ENCODE measurements at regions not wholly inside any gene's neighbourhood (a gene's known extent, or its start where the extent isn't known, plus 50 kb on each side); places are given as distances from the start of the nearest gene placed in this dataset.

DNA sequence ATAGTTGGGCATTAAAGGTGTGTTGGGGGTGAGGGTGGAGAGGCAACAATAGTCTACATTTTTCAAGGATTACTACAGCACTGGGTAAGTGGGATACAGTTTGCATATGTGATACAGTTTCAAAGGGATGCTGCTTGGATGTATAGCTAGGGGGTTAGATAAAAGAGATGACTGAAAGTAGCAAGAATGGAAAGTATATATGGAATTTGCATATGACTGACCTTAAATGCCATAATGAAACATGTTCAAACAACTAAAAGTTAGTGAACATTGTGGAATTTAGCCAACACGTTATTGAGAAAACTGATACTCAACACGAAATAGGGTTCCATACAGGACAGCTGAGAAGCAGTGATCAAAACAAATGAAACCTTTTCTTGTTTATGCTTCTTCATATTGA lies 124.8 kb upstream of the CHRM3 start:
- Histone ChIP-seq H3K36me3 (no peaks in the 10 kb centered on the region), H3K4me3 (no peak overlapping the region), H3K27ac (no peak overlapping the region), H3K27me3 (no peaks in the 10 kb centered on the region), H3K4me1 (no peaks in the 10 kb centered on the region), H3K9me3 (no peaks in the 10 kb centered on the region)
- intact Hi-C loops (cut with DNase I): loop anchor here (5.0 kb wide), 1 partner anchor 1521 kb away; no protein-coding TSS in a partner anchor
- DNase-seq (ENCODE audit: extremely low spot score in 2 of 2): no peak
- TF ChIP-seq POLR2A (IDR thresholded peaks at IDR 0.05): no peak
- no peak for TF ChIP-seq POLR2AphosphoS5 (IDR thresholded peaks at IDR 0.05; ENCODE audit: insufficient read depth in 1 of 2, low read depth in 1 of 2)
- no peak for TF ChIP-seq CTCF (IDR thresholded peaks at IDR 0.05)

- TF ChIP-seq POLR2AphosphoS5 (IDR thresholded peaks at IDR 0.05; ENCODE audit: insufficient read depth in 1 of 2, low read depth in 1 of 2): no peak
- TF ChIP-seq POLR2A (IDR thresholded peaks at IDR 0.05): no peak
- TF ChIP-seq CTCF (IDR thresholded peaks at IDR 0.05): no peak
- Histone ChIP-seq H3K36me3 (no peaks in the 10 kb centered on the region), H3K4me3 (no peak overlapping the region), H3K4me1 (no peaks in the 10 kb centered on the region), H3K27me3 (no peaks in the 10 kb centered on the region), H3K9me3 (no peaks in the 10 kb centered on the region), H3K27ac (no peak overlapping the region)
- intact Hi-C loops (cut with DNase I): loop anchor here (5.0 kb wide), 1 partner anchor 1521 kb away; no protein-coding TSS in a partner anchor
- no peak for DNase-seq (ENCODE audit: extremely low spot score in 2 of 2)
These were observed 125.5 kb upstream of the CHRM3 start for GRCh38 chr1:239260842-239261241.

DNA sequence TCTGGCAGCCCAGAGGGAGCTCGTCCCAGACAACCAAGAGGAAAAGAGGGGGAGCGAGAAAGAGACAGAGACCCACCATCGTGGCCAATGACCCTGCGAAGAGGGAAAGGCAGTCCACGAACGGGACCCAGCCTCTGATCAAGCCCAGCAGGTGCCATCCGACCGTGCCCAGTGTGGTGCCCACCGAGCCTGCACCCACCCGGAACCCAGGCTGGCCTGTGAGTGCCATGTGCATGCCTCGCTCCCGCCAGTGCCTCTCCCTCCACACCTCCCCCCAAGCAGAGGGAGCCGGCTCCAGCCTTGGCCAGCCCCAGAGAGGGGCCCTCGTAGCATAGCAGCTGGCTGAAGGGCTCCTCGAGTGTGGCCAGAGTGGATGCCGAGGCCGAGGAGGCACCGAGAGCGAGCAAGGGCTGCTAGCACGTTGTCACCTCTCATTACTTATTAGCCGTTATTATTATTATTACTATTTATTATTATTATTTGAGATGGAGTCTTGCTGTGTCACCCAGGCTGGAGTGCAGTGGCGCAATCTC lies 130.7 kb upstream of the CHRM3 start:
- no peaks in the 10 kb centered on the region for H3K36me3 ChIP-seq
- no peak overlapping the region for H3K27ac ChIP-seq
- no peaks in the 10 kb centered on the region for H3K9me3 ChIP-seq
- H3K27me3 ChIP-seq: no peaks in the 10 kb centered on the region
- no peaks in the 10 kb centered on the region for H3K4me1 ChIP-seq
- intact Hi-C loops (cut with DNase I): no loop called here
- no peak for TF ChIP-seq POLR2AphosphoS5 (IDR thresholded peaks at IDR 0.05; ENCODE audit: insufficient read depth in 1 of 2, low read depth in 1 of 2)
- TF ChIP-seq POLR2A (IDR thresholded peaks at IDR 0.05): no peak
- no peak for TF ChIP-seq CTCF (IDR thresholded peaks at IDR 0.05)
- no peak for DNase-seq (ENCODE audit: extremely low spot score in 2 of 2)
- H3K4me3 ChIP-seq: no peak overlapping the region

- H3K4me1 ChIP-seq: no peaks in the 10 kb centered on the region
- no peaks in the 10 kb centered on the region for H3K36me3 ChIP-seq
- no peaks in the 10 kb centered on the region for H3K27me3 ChIP-seq
- intact Hi-C loops (cut with DNase I): no loop called here
- no peak overlapping the region for H3K27ac ChIP-seq
- TF ChIP-seq POLR2AphosphoS5 (IDR thresholded peaks at IDR 0.05; ENCODE audit: insufficient read depth in 1 of 2, low read depth in 1 of 2): no peak
- TF ChIP-seq CTCF (IDR thresholded peaks at IDR 0.05): no peak
- no peak for TF ChIP-seq POLR2A (IDR thresholded peaks at IDR 0.05)
- no peaks in the 10 kb centered on the region for H3K9me3 ChIP-seq
- H3K4me3 ChIP-seq: no peak overlapping the region
- DNase-seq (ENCODE audit: extremely low spot score in 2 of 2): no peak
These were observed 131.4 kb upstream of the CHRM3 start for GRCh38 chr1:239254999-239255398.

GRCh38 chr1:239253032-239253431 lies 133.3 kb upstream of the CHRM3 start:
- H3K36me3 ChIP-seq: no peaks in the 10 kb centered on the region
- TF ChIP-seq POLR2AphosphoS5 (IDR thresholded peaks at IDR 0.05; ENCODE audit: insufficient read depth in 1 of 2, low read depth in 1 of 2) (no peak), CTCF (IDR thresholded peaks at IDR 0.05) (no peak), POLR2A (IDR thresholded peaks at IDR 0.05) (no peak)
- no peak for DNase-seq (ENCODE audit: extremely low spot score in 2 of 2)
- no peaks in the 10 kb centered on the region for H3K27me3 ChIP-seq
- H3K27ac ChIP-seq: no peak overlapping the region
- no peaks in the 10 kb centered on the region for H3K9me3 ChIP-seq
- H3K4me3 ChIP-seq: no peak overlapping the region
- no peaks in the 10 kb centered on the region for H3K4me1 ChIP-seq
- intact Hi-C loops (cut with DNase I): no loop called here

All from vagina (tissue), 2 donors.